Fibroblast of pulmonary artery (primary cell): ENCODE measurements at regions not wholly inside any gene's neighbourhood (a gene's known extent, or its start where the extent isn't known, plus 50 kb on each side); places are given as distances from the start of the nearest gene placed in this dataset.

ENCODE experiments used
- DNase-seq: peaks from one replicate; pipeline ENCODE4 v3.0.0-alpha.2; 2010; ENCODE audit warnings: low read depth
- H3K4me3 ChIP-seq: replicated peaks from 2 replicates; pipeline ENCODE4 v1.5.1; 2011; ENCODE audit warnings: low read depth, mild to moderate bottlenecking, control low read depth, low read length, moderate library complexity
- CTCF ChIP-seq: IDR thresholded peaks from 2 replicates; pipeline ENCODE4 v1.5.1; 2011; ENCODE audit warnings: mild to moderate bottlenecking, control low read depth, low read length, inconsistent platforms; ENCODE audit errors: missing control alignments

GRCh38 chr12:105724641-105725040, 394.1 kb downstream of the C12orf75 start:
- peak; percentile 17 for DNase-seq
- H3K4me3 ChIP-seq: no peak overlapping the region
- no peak for TF ChIP-seq CTCF

GRCh38 chr12:105725054-105725453, 394.6 kb downstream of the C12orf75 start:
- no peak for TF ChIP-seq CTCF
- peak; percentile 23 for DNase-seq
- H3K4me3 ChIP-seq: no peak overlapping the region

GRCh38 chr12:105729181-105729771, 398.8 kb downstream of the C12orf75 start:
- TF ChIP-seq CTCF: no peak
- no peak overlapping the region for H3K4me3 ChIP-seq
- no peak for DNase-seq

GRCh38 chr12:105729926-105730325, 399.4 kb downstream of the C12orf75 start:
- H3K4me3 ChIP-seq: no peak overlapping the region
- no peak for DNase-seq
- TF ChIP-seq CTCF: no peak

GRCh38 chr12:105733579-105733978, 403.1 kb downstream of the C12orf75 start:
- no peak overlapping the region for H3K4me3 ChIP-seq
- DNase-seq: no peak
- no peak for TF ChIP-seq CTCF

- no peak overlapping the region for H3K4me3 ChIP-seq
- no peak for TF ChIP-seq CTCF
- DNase-seq: no peak
These were observed 402.3 kb downstream of the NUAK1 start for GRCh38 chr12:105736498-105736897.

GRCh38 chr12:105738051-105738450, 400.7 kb downstream of the NUAK1 start:
- H3K4me3 ChIP-seq: no peak overlapping the region
- no peak for TF ChIP-seq CTCF
- peak; percentile 90 for DNase-seq
